ENCODE measurements at regions not wholly inside any gene's neighbourhood (a gene's known extent, or its start where the extent isn't known, plus 50 kb on each side); places are given as distances from the start of the nearest gene placed in this dataset.

- H3K27ac ChIP-seq: no peak overlapping the region
- no peak for TF ChIP-seq ZFX (IDR thresholded peaks at IDR 0.05; ENCODE audit: borderline replicate concordance)
These were observed 461.8 kb upstream of the PRKX start for GRCh38 chrX:4175221-4175620.

GRCh38 chrX:4173743-4174142 lies 460.3 kb upstream of the PRKX start:
- TF ChIP-seq ZFX (IDR thresholded peaks at IDR 0.05; ENCODE audit: borderline replicate concordance) (no peak), CTCF (IDR thresholded peaks at IDR 0.05) (no peak)
- H3K27ac ChIP-seq: no peak overlapping the region

- TF ChIP-seq CTCF (IDR thresholded peaks at IDR 0.05) (no peak), ZFX (IDR thresholded peaks at IDR 0.05; ENCODE audit: borderline replicate concordance) (no peak)
- no peak overlapping the region for H3K27ac ChIP-seq
These were observed 438.3 kb upstream of the PRKX start for GRCh38 chrX:4151798-4152197.

- TF ChIP-seq ZFX (IDR thresholded peaks at IDR 0.05; ENCODE audit: borderline replicate concordance) (no peak), CTCF (IDR thresholded peaks at IDR 0.05) (no peak)
- H3K27ac ChIP-seq: no peak overlapping the region
These were observed 436.8 kb upstream of the PRKX start for GRCh38 chrX:4150259-4150658.

- TF ChIP-seq ZFX (IDR thresholded peaks at IDR 0.05; ENCODE audit: borderline replicate concordance): no peak
- TF ChIP-seq CTCF (IDR thresholded peaks at IDR 0.05): no peak
- H3K27ac ChIP-seq: no peak overlapping the region
These were observed 416.2 kb upstream of the PRKX start for GRCh38 chrX:4129626-4130025.

- no peak overlapping the region for H3K27ac ChIP-seq
These were observed 405.4 kb upstream of the PRKX start for GRCh38 chrX:4118666-4119530.

GRCh38 chrX:4110964-4111363 lies 397.5 kb upstream of the PRKX start:
- TF ChIP-seq CTCF (IDR thresholded peaks at IDR 0.05) (no peak), ZFX (IDR thresholded peaks at IDR 0.05; ENCODE audit: borderline replicate concordance) (no peak)
- H3K27ac ChIP-seq: no peak overlapping the region

More at GRCh38 chrX:4118666-4119530, 405.4 kb upstream of the PRKX start:
- TF ChIP-seq CTCF (IDR thresholded peaks at IDR 0.05): no peak
- no peak for TF ChIP-seq ZFX (IDR thresholded peaks at IDR 0.05; ENCODE audit: borderline replicate concordance)
